Epidermal melanocyte (primary cell): ENCODE measurements at regions not wholly inside any gene's neighbourhood (a gene's known extent, or its start where the extent isn't known, plus 50 kb on each side); places are given as distances from the start of the nearest gene placed in this dataset.
"Not testable (repeated sequence)": the region's sequence is repeated elsewhere in the genome, so short reads cannot be mapped to it uniquely, and the experiment has no call there.

Experiments
- DNase-seq: peaks from one replicate; pipeline ENCODE4 v3.0.0; 2011; ENCODE audit warnings: low spot score; ENCODE audit not compliant: insufficient read length

- no peak for DNase-seq
These were observed 54.9 kb upstream of the ZNF678 start for GRCh38 chr1:227508431-227508830.

GRCh38 chr1:227506490-227507393 lies 56.6 kb upstream of the ZNF678 start:
- DNase-seq = not testable (repeated sequence)

DNA sequence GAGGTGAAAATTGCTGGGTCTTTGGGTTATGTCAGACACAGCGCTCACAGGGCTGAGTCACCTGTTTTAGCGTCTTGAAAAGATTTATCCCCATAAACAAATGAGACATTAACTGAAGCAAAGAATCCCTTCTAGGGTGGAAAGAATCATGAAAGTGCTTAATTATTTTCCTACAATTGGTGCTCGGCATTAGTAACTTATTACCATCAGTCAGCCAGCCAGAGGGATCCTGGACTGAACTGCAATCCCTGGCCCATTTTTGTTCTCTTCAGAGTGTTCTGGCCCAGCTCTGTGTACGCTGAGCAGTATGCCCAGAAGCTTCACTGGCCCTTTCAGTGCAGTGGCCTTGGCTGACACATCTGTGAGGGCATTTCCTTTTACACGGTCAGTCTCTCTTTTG lies 67.3 kb upstream of the ZNF678 start:
- DNase-seq = not testable (repeated sequence)

- not testable (repeated sequence) for DNase-seq
These were observed 69.3 kb upstream of the ZNF678 start for GRCh38 chr1:227493863-227494551.

GRCh38 chr1:227490478-227490877 lies 72.9 kb upstream of the ZNF678 start:
- no peak for DNase-seq

- no peak for DNase-seq
These were observed 73.4 kb upstream of the ZNF678 start for GRCh38 chr1:227490001-227490400.

DNA sequence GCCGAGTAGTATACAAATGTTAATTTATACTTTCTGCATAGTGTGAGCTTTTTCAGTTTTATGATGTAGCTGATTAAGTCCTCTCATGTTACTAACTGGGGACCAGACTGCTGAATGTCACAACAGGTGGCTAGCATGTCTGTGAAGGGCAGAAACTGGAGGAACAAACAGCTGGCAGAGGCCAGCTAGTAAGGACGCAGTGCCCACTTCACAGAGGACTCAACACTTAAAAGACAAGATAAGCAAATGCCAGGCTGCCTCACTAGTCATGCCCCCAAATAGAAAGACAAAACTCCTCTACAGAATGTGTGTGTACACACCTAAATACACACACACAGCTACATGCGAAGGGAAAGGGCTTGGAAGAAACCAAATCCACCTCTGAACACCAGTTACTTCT lies 73.8 kb upstream of the ZNF678 start:
- DNase-seq = no peak

DNA sequence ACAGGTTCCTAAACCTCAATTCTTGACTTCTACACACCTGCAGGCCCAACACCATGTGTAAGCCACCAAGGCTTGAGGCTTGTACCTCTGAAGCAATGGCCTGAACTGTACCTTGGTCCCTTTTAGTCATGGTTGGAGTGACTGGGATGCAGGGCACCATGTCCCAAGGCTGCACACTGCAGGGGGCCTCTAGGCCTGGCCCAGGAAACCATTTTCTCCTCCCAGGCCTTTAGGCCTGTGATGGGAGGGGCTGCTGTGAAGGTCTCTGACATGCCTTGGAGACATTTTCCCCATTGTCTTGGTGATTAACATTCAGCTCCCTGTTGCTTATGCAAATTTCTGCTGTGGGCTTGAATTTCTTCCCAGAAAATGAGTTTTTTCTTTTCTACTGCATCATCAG lies 75.8 kb upstream of the ZNF678 start:
- no peak for DNase-seq

- DNase-seq = no peak
These were observed 76.8 kb upstream of the ZNF678 start for GRCh38 chr1:227486559-227486958.

- DNase-seq = no peak
These were observed 81.4 kb upstream of the ZNF678 start for GRCh38 chr1:227482023-227482299.

DNA sequence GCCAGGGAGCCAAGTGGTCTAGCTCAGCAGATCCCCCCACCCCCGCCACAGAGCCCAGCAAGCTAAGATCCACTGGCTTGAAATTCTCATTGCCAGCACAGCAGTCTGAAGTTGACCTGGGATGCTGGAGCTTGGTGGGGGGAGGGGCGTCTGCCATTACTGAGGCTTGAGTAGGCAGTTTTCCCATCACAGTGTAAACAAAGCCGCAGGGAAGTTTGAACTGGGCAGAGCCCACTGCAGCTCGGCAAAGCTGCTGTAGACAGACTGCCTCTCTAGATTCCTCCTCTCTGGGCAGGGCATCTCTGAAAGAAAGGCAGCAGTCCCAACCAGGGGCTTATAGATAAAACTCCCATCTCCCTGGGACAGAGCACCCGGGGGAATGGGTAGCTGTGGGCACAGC lies 89.3 kb upstream of the ZNF678 start:
- DNase-seq = not testable (repeated sequence)

- DNase-seq = no peak
These were observed 90.6 kb upstream of the ZNF678 start for GRCh38 chr1:227472772-227473171.

- DNase-seq = no peak
These were observed 92.7 kb upstream of the ZNF678 start for GRCh38 chr1:227470688-227471087.

DNA sequence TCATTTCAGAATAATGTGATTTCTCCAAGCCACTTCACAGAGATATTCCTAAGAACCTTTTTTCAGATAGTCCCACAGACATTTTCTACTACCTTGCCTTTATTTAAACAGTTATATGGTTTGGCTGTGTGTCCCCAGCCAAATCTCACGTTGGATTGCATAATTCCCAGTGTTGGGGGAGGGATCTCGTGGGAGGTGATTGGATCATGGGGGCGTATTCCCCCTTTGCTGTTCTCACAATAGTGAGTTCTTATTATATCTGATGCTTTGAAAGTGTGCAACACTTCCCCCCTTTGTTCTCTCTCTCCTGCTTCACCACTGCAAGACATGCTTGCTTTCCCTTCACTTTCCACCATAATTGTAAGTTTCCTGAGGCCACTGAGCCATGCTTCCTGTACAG lies 93.6 kb upstream of the ZNF678 start:
- DNase-seq = no peak

GRCh38 chr1:227466039-227466645 lies 97.2 kb upstream of the ZNF678 start:
- no peak for DNase-seq

- DNase-seq = no peak
These were observed 98.1 kb upstream of the ZNF678 start for GRCh38 chr1:227465256-227465655.

DNA sequence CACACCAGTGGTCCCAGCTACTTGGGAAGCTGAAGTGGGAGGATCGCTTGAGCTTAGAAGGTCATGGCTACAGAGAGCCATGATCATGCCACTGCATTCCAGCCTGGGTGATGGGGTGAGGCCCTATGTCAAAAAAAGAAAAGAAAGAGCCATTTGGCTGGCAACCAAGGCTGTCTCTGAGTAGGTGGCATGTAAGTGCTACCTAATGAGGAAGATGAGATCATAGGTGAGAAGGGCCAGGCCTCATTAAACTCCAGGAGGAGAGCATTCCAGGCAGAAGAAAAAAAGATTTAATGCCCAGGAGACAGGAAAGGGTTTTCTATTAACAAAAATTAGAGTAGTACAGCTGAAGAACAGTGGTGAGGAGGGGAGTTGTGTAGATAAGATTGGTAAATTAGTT lies 103.4 kb upstream of the ZNF678 start:
- no peak for DNase-seq

GRCh38 chr1:227459326-227459841 lies 104.0 kb upstream of the ZNF678 start:
- no peak for DNase-seq

- no peak for DNase-seq
These were observed 108.7 kb upstream of the ZNF678 start for GRCh38 chr1:227454686-227455085.

- no peak for DNase-seq
These were observed 109.6 kb upstream of the ZNF678 start for GRCh38 chr1:227453631-227454355.

DNA sequence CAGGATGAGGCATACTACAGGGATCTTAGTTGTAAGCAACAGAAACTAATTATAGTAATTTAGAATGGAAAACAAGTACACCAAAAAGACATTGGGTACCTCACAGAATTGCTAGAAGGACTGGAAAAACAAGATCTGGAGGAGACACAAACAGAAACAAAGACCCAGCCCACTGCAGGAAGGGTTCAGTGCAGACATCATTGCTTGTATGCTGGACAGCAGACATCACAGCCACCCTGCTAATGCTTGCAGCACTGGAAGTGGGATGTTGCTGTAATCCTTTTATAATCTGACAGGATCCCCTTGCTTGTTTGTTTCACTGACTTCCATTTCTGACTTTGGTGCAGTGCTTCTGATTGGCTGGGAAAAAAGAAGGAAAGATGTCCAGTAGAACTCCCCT lies 111.4 kb upstream of the ZNF678 start:
- no peak for DNase-seq

DNA sequence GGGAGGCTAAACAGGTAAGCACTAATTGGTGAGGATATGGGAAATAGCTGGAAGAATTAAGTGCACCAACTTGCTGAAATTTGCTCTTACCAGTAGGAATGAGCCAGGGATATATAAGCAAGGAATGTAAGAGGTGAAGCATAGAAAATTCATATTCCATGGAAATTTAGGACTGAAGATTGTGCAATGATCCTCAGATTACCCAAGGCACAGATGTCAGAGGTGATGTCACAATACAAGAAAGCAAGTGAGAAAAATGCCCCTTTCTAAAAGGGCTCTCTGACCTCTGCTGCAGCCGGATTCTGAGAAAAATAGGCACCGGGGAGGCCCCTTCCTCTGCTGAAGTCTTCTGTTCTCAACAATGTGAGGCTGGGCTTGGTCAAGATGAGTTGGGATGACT lies 112.3 kb upstream of the ZNF678 start:
- no peak for DNase-seq
